Liver (tissue), 3 donors: ENCODE measurements at regions not wholly inside any gene's neighbourhood (a gene's known extent, or its start where the extent isn't known, plus 50 kb on each side); places are given as distances from the start of the nearest gene placed in this dataset.

Experiments used
- ATF3 ChIP-seq: IDR thresholded peaks from 2 replicates; pipeline ENCODE4 v1.6.1; 2016; ENCODE audit warnings: antibody characterized with exemption
- CTCF ChIP-seq: fragments of 150-350 bp; IDR thresholded peaks from 2 replicates; pipeline ENCODE4 v1.5.1; 2017; ENCODE audit warnings: improper control_type of control experiment, low read depth, low read length; ENCODE audit not compliant: missing input control
- EGR1 ChIP-seq, 2 donors: IDR thresholded peaks; 2 replicates each; pipeline ENCODE4 v1.6.1; 2016 to 2018; ENCODE audit warnings: antibody characterized with exemption in 2 of 2, low read depth in 2 of 2
- FOXA1 ChIP-seq: IDR thresholded peaks from 2 replicates; pipeline ENCODE4 v1.6.1; 2016; ENCODE audit warnings: antibody characterized with exemption
- FOXA2 ChIP-seq: IDR thresholded peaks from 2 replicates; pipeline ENCODE4 v1.6.1; 2016; ENCODE audit warnings: antibody characterized with exemption
- JUND ChIP-seq, 2 donors: IDR thresholded peaks; 2 replicates each; pipeline ENCODE4 v1.6.1; 2016; ENCODE audit warnings: antibody characterized with exemption in 2 of 2
- MAX ChIP-seq: IDR thresholded peaks from 2 replicates; pipeline ENCODE4 v1.6.1; 2016; ENCODE audit warnings: antibody characterized with exemption
- RAD21 ChIP-seq, 2 donors: IDR thresholded peaks; 2 replicates each; pipeline ENCODE4 v1.6.1; 2016; ENCODE audit warnings: antibody characterized with exemption in 2 of 2, mild to moderate bottlenecking in 2 of 2
- REST ChIP-seq: IDR thresholded peaks from 2 replicates; pipeline ENCODE4 v1.6.1; 2016; ENCODE audit warnings: antibody characterized with exemption, mild to moderate bottlenecking
- SP1 ChIP-seq: IDR thresholded peaks from 2 replicates; pipeline ENCODE4 v1.6.1; 2018; ENCODE audit warnings: antibody characterized with exemption, mild to moderate bottlenecking
- TAF1 ChIP-seq: conservative IDR thresholded peaks from 2 replicates; pipeline ENCODE4 v1.6.1; 2016; ENCODE audit warnings: antibody characterized with exemption, mild to moderate bottlenecking
- YY1 ChIP-seq: IDR thresholded peaks from 2 replicates; pipeline ENCODE4 v1.6.1; 2016; ENCODE audit warnings: antibody characterized with exemption, mild to moderate bottlenecking
- donor health status: healthy.
- donor health status: healthy.

- peak; percentile 85 for TF ChIP-seq CTCF
- no peak for TF ChIP-seq SP1
- TF ChIP-seq REST = no peak
- TF ChIP-seq JUND (IDR thresholded peaks at IDR 0.05) = no peak
- no peak for TF ChIP-seq FOXA1
- peak; percentile 98 for TF ChIP-seq RAD21 (IDR thresholded peaks at IDR 0.05)
- TF ChIP-seq FOXA2 = no peak
- no peak for TF ChIP-seq TAF1
- TF ChIP-seq MAX = no peak
- peak; percentile 12 for TF ChIP-seq YY1
- TF ChIP-seq ATF3 = no peak
- TF ChIP-seq EGR1 (IDR thresholded peaks at IDR 0.05; ENCODE audit: low read depth in 2 of 2) = no peak
Observed at GRCh38 chr3:176939022-176939817, 258.1 kb downstream of the TBL1XR1 start.
